ENCODE measurements at regions not wholly inside any gene's neighbourhood (a gene's known extent, or its start where the extent isn't known, plus 50 kb on each side); places are given as distances from the start of the nearest gene placed in this dataset.

GRCh38 chr14:34330846-34331245, 131.2 kb downstream of the SPTSSA start:
- Histone ChIP-seq H3K4me1 (peaks cover 7% of the 10 kb centered on the region), H3K27ac (no peak overlapping the region), H3K9me3 (no peaks in the 10 kb centered on the region), H3K27me3 (ENCODE audit: low read depth) (no peaks in the 10 kb centered on the region), H3K36me3 (no peaks in the 10 kb centered on the region), H3K4me3 (no peak overlapping the region)
- DNase-seq, result no peak
- TF ChIP-seq, protein P1, sequence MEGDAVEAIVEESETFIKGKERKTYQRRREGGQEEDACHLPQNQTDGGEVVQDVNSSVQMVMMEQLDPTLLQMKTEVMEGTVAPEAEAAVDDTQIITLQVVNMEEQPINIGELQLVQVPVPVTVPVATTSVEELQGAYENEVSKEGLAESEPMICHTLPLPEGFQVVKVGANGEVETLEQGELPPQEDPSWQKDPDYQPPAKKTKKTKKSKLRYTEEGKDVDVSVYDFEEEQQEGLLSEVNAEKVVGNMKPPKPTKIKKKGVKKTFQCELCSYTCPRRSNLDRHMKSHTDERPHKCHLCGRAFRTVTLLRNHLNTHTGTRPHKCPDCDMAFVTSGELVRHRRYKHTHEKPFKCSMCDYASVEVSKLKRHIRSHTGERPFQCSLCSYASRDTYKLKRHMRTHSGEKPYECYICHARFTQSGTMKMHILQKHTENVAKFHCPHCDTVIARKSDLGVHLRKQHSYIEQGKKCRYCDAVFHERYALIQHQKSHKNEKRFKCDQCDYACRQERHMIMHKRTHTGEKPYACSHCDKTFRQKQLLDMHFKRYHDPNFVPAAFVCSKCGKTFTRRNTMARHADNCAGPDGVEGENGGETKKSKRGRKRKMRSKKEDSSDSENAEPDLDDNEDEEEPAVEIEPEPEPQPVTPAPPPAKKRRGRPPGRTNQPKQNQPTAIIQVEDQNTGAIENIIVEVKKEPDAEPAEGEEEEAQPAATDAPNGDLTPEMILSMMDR (IDR thresholded peaks at IDR 0.05), result no peak
- ATAC-seq, result no peak
- intact Hi-C loops (cut with DNase I), result no loop called here

GRCh38 chr14:34329301-34329700, 132.7 kb downstream of the SPTSSA start:
- DNase-seq, result no peak
- ATAC-seq, result no peak
- TF ChIP-seq, protein P1 (IDR thresholded peaks at IDR 0.05), result no peak
- Histone ChIP-seq H3K4me3 (no peak overlapping the region), H3K9me3 (no peaks in the 10 kb centered on the region), H3K27me3 (ENCODE audit: low read depth) (no peaks in the 10 kb centered on the region), H3K36me3 (no peaks in the 10 kb centered on the region), H3K27ac (no peak overlapping the region), H3K4me1 (peaks cover 10% of the 10 kb centered on the region)
- intact Hi-C loops (cut with DNase I), result no loop called here

DNA sequence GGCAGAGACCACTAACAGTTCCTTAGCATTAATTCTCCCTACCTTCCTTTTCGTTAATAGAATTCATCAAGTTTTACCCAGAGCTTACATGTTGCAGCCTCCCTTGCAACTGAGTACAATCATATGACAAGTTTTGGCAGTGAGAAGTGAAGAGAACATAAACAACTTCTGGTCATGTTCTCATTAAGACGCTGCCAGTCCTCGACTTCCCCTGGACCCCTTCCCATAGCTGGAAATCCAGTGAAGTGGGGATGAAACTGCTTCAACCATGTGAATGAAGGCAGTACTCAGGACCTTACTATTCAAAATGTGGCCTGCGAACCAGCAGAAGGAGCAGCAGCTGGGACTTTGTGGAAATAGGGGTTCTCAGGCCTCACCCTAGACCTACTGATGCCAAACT, 133.9 kb downstream of the SPTSSA start:
- no peaks in the 10 kb centered on the region for H3K36me3 ChIP-seq
- no peaks in the 10 kb centered on the region for H3K9me3 ChIP-seq
- no peak for DNase-seq
- peaks cover 11% of the 10 kb centered on the region for H3K4me1 ChIP-seq
- H3K4me3 ChIP-seq, result no peak overlapping the region
- intact Hi-C loops (cut with DNase I), result no loop called here
- H3K27me3 ChIP-seq (ENCODE audit: low read depth), result no peaks in the 10 kb centered on the region
- TF ChIP-seq, protein P1 (IDR thresholded peaks at IDR 0.05), result no peak
- no peak overlapping the region for H3K27ac ChIP-seq
- no peak for ATAC-seq

DNA sequence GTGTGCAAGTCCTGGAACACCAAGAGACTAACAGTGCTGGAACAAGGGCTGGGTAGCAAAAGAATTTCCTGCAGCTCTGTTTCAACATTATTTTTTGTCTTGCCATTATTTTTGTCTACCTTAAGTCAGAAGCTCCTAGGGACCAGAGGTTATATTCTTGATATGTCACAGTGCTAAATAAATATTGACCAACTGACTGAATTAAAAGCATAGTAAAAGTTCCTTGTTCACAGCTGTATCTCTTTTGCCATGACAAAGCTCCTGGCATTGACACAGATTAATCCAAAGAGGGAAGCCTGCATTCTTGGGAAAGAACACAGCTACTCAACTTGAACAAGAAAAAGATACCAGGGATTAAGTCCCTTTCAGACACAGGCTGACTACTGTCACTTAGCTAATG, 136.5 kb downstream of the SPTSSA start:
- TF ChIP-seq, protein P1 (IDR thresholded peaks at IDR 0.05), result no peak
- ATAC-seq (no peak), DNase-seq (no peak)
- Histone ChIP-seq H3K9me3 (no peaks in the 10 kb centered on the region), H3K27me3 (ENCODE audit: low read depth) (no peaks in the 10 kb centered on the region), H3K36me3 (no peaks in the 10 kb centered on the region), H3K27ac (no peak overlapping the region), H3K4me1 (peaks cover 4% of the 10 kb centered on the region), H3K4me3 (no peak overlapping the region)
- intact Hi-C loops (cut with DNase I), result no loop called here

GRCh38 chr14:34324363-34324795, 137.7 kb downstream of the SPTSSA start:
- H3K4me1 ChIP-seq, result peaks cover 4% of the 10 kb centered on the region
- H3K36me3 ChIP-seq, result no peaks in the 10 kb centered on the region
- peak; percentile 45 to 60 for ATAC-seq
- TF ChIP-seq, protein P1 (IDR thresholded peaks at IDR 0.05), result peak; percentile 64
- no peaks in the 10 kb centered on the region for H3K27me3 ChIP-seq (ENCODE audit: low read depth)
- intact Hi-C loops (cut with DNase I), result no loop called here
- H3K4me3 ChIP-seq, result no peak overlapping the region
- no peaks in the 10 kb centered on the region for H3K9me3 ChIP-seq
- no peak overlapping the region for H3K27ac ChIP-seq
- no peak for DNase-seq

DNA sequence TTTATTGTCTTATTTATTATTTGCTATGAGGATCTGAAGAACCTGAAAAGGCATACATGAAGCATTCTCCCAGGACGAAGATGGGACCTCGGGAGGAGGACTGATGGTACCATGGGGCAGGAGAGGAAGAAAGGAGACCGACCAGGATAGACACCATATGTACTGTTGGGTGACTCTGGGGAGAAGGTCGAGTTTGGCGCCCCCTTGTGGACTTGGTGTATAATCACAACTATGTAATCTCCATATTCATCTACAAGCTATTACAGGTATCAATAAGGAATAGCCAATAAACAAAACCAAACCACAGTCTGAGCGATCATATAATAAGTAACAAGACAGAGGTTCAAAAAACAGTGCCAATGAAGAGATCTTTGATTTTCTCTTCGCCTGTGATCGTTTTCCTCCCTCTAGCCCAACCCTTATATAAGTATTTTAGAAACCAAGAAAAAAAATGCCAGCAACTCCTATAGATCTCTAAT, 139.1 kb downstream of the SPTSSA start:
- no peaks in the 10 kb centered on the region for H3K36me3 ChIP-seq
- ATAC-seq (peak; percentile 83 to 84), DNase-seq (peak; percentile 60)
- H3K9me3 ChIP-seq, result no peaks in the 10 kb centered on the region
- peaks cover 4% of the 10 kb centered on the region for H3K4me1 ChIP-seq
- H3K4me3 ChIP-seq, result no peak overlapping the region
- H3K27me3 ChIP-seq (ENCODE audit: low read depth), result no peaks in the 10 kb centered on the region
- H3K27ac ChIP-seq, result no peak overlapping the region
- TF ChIP-seq, protein P1 (IDR thresholded peaks at IDR 0.05), result peak; percentile 69
- intact Hi-C loops (cut with DNase I), result no loop called here

Measured in lower lobe of right lung (tissue), 2 donors.